ENCODE measurements at regions not wholly inside any gene's neighbourhood (a gene's known extent, or its start where the extent isn't known, plus 50 kb on each side); places are given as distances from the start of the nearest gene placed in this dataset.

- DNase-seq, result peak; percentile 45 to 53
These were observed 271.4 kb downstream of the FOXD2 start for GRCh38 chr1:47709019-47709871.

- peak; percentile 29 to 36 for DNase-seq
These were observed 272.0 kb downstream of the FOXD2 start for GRCh38 chr1:47709872-47710231.

GRCh38 chr1:47710329-47711071 lies 272.7 kb downstream of the FOXD2 start:
- peak; percentile 8 to 52 for DNase-seq

Measured in NCI-H1930 (cell line).